GM23338 (cell line): ENCODE measurements at regions not wholly inside any gene's neighbourhood (a gene's known extent, or its start where the extent isn't known, plus 50 kb on each side); places are given as distances from the start of the nearest gene placed in this dataset.

Experiments used
- TF ChIP-seq, protein P1 (sequence below), 2 experiments: fragments of 200-600 bp in 1 of 2; sonication (generic) in 1 of 2; conservative IDR thresholded peaks; 2 replicates each; pipeline versions ENCODE4 v1.5.1 to v1.6.1; 2016 to 2017; ENCODE audit warnings: antibody characterized with exemption in 2 of 2, low read depth in 2 of 2, mild to moderate bottlenecking in 2 of 2, moderate library complexity in 1 of 2
- TF ChIP-seq, protein P2 (sequence below): IDR thresholded peaks from one replicate; pipeline ENCODE4 v1.6.1; 2018; ENCODE audit warnings: antibody characterized with exemption; ENCODE audit not compliant: unreplicated experiment

DNA sequence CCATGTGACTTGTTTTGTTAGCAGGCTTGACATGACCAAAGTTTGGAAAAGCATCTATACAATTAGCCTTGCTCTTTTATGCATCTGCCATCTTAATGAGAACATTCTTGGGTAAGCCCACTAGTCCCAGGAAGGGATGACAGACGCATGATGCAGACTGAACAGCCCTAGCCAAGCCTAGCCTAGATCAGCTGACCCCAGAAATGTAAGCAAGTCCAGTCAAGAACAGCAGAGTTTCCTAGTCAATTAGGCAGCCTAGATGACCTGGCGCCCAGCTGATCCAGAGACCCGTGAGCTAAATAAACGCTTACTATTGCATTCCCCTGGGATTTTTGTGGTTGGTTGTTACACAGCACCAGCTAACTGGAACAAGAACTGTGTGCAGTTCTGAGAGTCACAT, 457.9 kb downstream of the BCOR start:
- TF ChIP-seq, protein P1, sequence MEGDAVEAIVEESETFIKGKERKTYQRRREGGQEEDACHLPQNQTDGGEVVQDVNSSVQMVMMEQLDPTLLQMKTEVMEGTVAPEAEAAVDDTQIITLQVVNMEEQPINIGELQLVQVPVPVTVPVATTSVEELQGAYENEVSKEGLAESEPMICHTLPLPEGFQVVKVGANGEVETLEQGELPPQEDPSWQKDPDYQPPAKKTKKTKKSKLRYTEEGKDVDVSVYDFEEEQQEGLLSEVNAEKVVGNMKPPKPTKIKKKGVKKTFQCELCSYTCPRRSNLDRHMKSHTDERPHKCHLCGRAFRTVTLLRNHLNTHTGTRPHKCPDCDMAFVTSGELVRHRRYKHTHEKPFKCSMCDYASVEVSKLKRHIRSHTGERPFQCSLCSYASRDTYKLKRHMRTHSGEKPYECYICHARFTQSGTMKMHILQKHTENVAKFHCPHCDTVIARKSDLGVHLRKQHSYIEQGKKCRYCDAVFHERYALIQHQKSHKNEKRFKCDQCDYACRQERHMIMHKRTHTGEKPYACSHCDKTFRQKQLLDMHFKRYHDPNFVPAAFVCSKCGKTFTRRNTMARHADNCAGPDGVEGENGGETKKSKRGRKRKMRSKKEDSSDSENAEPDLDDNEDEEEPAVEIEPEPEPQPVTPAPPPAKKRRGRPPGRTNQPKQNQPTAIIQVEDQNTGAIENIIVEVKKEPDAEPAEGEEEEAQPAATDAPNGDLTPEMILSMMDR (conservative IDR thresholded peaks at IDR 0.05; ENCODE audit: low read depth in 2 of 2), result no peak
- TF ChIP-seq, protein P2, sequence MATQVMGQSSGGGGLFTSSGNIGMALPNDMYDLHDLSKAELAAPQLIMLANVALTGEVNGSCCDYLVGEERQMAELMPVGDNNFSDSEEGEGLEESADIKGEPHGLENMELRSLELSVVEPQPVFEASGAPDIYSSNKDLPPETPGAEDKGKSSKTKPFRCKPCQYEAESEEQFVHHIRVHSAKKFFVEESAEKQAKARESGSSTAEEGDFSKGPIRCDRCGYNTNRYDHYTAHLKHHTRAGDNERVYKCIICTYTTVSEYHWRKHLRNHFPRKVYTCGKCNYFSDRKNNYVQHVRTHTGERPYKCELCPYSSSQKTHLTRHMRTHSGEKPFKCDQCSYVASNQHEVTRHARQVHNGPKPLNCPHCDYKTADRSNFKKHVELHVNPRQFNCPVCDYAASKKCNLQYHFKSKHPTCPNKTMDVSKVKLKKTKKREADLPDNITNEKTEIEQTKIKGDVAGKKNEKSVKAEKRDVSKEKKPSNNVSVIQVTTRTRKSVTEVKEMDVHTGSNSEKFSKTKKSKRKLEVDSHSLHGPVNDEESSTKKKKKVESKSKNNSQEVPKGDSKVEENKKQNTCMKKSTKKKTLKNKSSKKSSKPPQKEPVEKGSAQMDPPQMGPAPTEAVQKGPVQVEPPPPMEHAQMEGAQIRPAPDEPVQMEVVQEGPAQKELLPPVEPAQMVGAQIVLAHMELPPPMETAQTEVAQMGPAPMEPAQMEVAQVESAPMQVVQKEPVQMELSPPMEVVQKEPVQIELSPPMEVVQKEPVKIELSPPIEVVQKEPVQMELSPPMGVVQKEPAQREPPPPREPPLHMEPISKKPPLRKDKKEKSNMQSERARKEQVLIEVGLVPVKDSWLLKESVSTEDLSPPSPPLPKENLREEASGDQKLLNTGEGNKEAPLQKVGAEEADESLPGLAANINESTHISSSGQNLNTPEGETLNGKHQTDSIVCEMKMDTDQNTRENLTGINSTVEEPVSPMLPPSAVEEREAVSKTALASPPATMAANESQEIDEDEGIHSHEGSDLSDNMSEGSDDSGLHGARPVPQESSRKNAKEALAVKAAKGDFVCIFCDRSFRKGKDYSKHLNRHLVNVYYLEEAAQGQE, result no peak
